GM13977 (cell line): ENCODE measurements at regions not wholly inside any gene's neighbourhood (a gene's known extent, or its start where the extent isn't known, plus 50 kb on each side); places are given as distances from the start of the nearest gene placed in this dataset.

ENCODE experiments used
- DNase-seq: peaks from one replicate; pipeline ENCODE4 v3.0.0; 2012; ENCODE audit warnings: low spot score
- CTCF ChIP-seq: IDR thresholded peaks from 2 replicates; pipeline ENCODE4 v1.5.1; 2012; ENCODE audit warnings: mild to moderate bottlenecking, control low read depth; ENCODE audit not compliant: insufficient read depth; ENCODE audit errors: extremely low read depth, missing control alignments
- in situ Hi-C: fragments of 300-500 bp; cut with MboI; formaldehyde crosslinking; loops from one replicate; pipeline ENCODE4 v1.12.0; 2022; ENCODE audit warnings: low sequenced_read_pairs, low pct_unique_long_range_greater_than_20kb, mixed read lengths, inconsistent platforms; ENCODE audit not compliant: unreplicated experiment

GRCh38 chr14:56945291-56945690 lies 135.0 kb upstream of the OTX2 start:
- no peak for TF ChIP-seq CTCF
- in situ Hi-C loops: no loop called here
- DNase-seq: no peak

- in situ Hi-C loops: no loop called here
- TF ChIP-seq CTCF: no peak
These were observed 134.1 kb upstream of the OTX2 start for GRCh38 chr14:56944397-56944796.

GRCh38 chr14:56933446-56933845 lies 123.2 kb upstream of the OTX2 start:
- no peak for TF ChIP-seq CTCF
- DNase-seq: no peak
- in situ Hi-C loops: no loop called here

More at GRCh38 chr14:56944397-56944796, 134.1 kb upstream of the OTX2 start:
- no peak for DNase-seq

- no peak for TF ChIP-seq CTCF
- DNase-seq: no peak
- in situ Hi-C loops: no loop called here
These were observed 108.7 kb upstream of the OTX2 start for GRCh38 chr14:56918849-56919574.

GRCh38 chr14:56905282-56905681 lies 95.0 kb upstream of the OTX2 start:
- TF ChIP-seq CTCF: no peak
- no peak for DNase-seq
- in situ Hi-C loops: no loop called here

- TF ChIP-seq CTCF: no peak
- in situ Hi-C loops: no loop called here
- DNase-seq: no peak
These were observed 93.2 kb upstream of the OTX2 start for GRCh38 chr14:56903304-56903969.
